ENCODE measurements at regions not wholly inside any gene's neighbourhood (a gene's known extent, or its start where the extent isn't known, plus 50 kb on each side); places are given as distances from the start of the nearest gene placed in this dataset.

- no peak for TF ChIP-seq POLR2A (IDR thresholded peaks at IDR 0.05)
- TF ChIP-seq CTCF (IDR thresholded peaks at IDR 0.05), result no peak
Observed at GRCh38 chr17:71398800-71399219, 722.0 kb upstream of the SOX9 start.
